SK-N-SH (cell line): ENCODE measurements at regions not wholly inside any gene's neighbourhood (a gene's known extent, or its start where the extent isn't known, plus 50 kb on each side); places are given as distances from the start of the nearest gene placed in this dataset.

Experiments used
- CTCF ChIA-PET: fragments of 300-600, 350-600 bp; formaldehyde crosslinking; extraction: SDS; loops from one replicate; lab custom pipeline; 2021; lab: Yijun Ruan, JAX
- POLR2A ChIA-PET: fragments of 350-600 bp; sonication (Branson Sonifier 250); formaldehyde crosslinking; extraction: SDS; loops from one replicate; lab custom pipeline; 2020; ENCODE audit warnings: antibody characterized with exemption, inconsistent platforms; lab: Yijun Ruan, JAX
- DNase-seq: peaks from one replicate; pipeline ENCODE4 v3.0.0; 2012
- H2AFZ ChIP-seq: fragments of 200-600 bp; sonication (generic); 2 replicates; pipeline ENCODE4 v1.8.1; 2016; ENCODE audit warnings: antibody characterized with exemption, mild to moderate bottlenecking, low read depth
- H3F3A ChIP-seq: fragments of 200-600 bp; sonication (generic); replicated peaks from 2 replicates; pipeline ENCODE3; 2016; ENCODE audit warnings: antibody characterized with exemption, mild to moderate bottlenecking; ENCODE audit not compliant: insufficient read depth
- H3K27ac ChIP-seq, 2 experiments: fragments of 200-500 bp in 1 of 2; fragments of 200-600 bp in 1 of 2; sonication (Bioruptor generic) in 1 of 2; sonication (generic), shearing (Covaris generic) in 1 of 2; 2 replicates each; pipeline versions ENCODE4 v1.5.1 to v1.6.1; 2014 to 2016; ENCODE audit warnings: low read depth in 2 of 2, inconsistent platforms in 1 of 2, low read length in 1 of 2, mild to moderate bottlenecking in 1 of 2, mixed read lengths in 1 of 2
- H3K27me3 ChIP-seq: fragments of 200-600 bp; sonication (generic), shearing (Covaris generic); 2 replicates; pipeline ENCODE4 v1.6.1; 2016; ENCODE audit warnings: mixed run types; ENCODE audit not compliant: insufficient read depth
- H3K36me3 ChIP-seq, 2 experiments: fragments of 200-500 bp in 1 of 2; fragments of 200-600 bp in 1 of 2; sonication (Bioruptor generic) in 1 of 2; sonication (generic) in 1 of 2; replicated peaks in 1 of 2; 2 replicates each; pipeline versions ENCODE3 to v1.5.1; 2014 to 2016; ENCODE audit warnings: low read length in 1 of 2, mild to moderate bottlenecking in 1 of 2; ENCODE audit not compliant: insufficient read depth in 2 of 2, control insufficient read depth in 1 of 2
- H3K4me1 ChIP-seq, 2 experiments: fragments of 200-500 bp in 1 of 2; fragments of 200-600 bp in 1 of 2; sonication (Bioruptor generic) in 1 of 2; sonication (generic), shearing (Covaris generic) in 1 of 2; 2 replicates each; pipeline versions ENCODE4 v1.5.1 to v1.6.1; 2014 to 2016; ENCODE audit warnings: low read depth in 1 of 2, low read length in 1 of 2, mixed run types in 1 of 2; ENCODE audit not compliant: insufficient read depth in 2 of 2, control insufficient read depth in 1 of 2
- H3K4me2 ChIP-seq: fragments of 200-600 bp; sonication (generic), shearing (Covaris generic); 2 replicates; pipeline ENCODE4 v1.6.1; 2017; ENCODE audit warnings: mixed run types
- H3K4me3 ChIP-seq, 2 experiments: fragments of 200-500 bp in 1 of 2; fragments of 200-600 bp in 1 of 2; sonication (Bioruptor generic) in 1 of 2; sonication (generic), shearing (Covaris generic) in 1 of 2; 2 replicates each; pipeline versions ENCODE4 v1.5.1 to v1.8.1; 2014 to 2016; ENCODE audit warnings: low read depth in 2 of 2, inconsistent platforms in 1 of 2, low read length in 1 of 2, mild to moderate bottlenecking in 1 of 2, mixed read lengths in 1 of 2, moderate library complexity in 1 of 2
- H3K79me2 ChIP-seq: fragments of 200-600 bp; sonication (generic); 2 replicates; pipeline ENCODE4 v1.8.1; 2017; ENCODE audit warnings: mild to moderate bottlenecking; ENCODE audit not compliant: insufficient read depth
- H3K9ac ChIP-seq: fragments of 200-600 bp; sonication (generic); 2 replicates; pipeline ENCODE4 v1.6.1; 2017; ENCODE audit warnings: mixed run types
- H3K9me2 ChIP-seq: fragments of 200-600 bp; sonication (generic); 2 replicates; pipeline ENCODE4 v1.6.1; 2017; ENCODE audit warnings: mixed run types
- H3K9me3 ChIP-seq: fragments of 200-600 bp; sonication (generic); 2 replicates; pipeline ENCODE4 v1.6.1; 2017; ENCODE audit warnings: mixed run types, mild to moderate bottlenecking, moderate library complexity
- H4K20me1 ChIP-seq: fragments of 200-600 bp; sonication (generic); 2 replicates; pipeline ENCODE4 v1.6.1; 2017; ENCODE audit warnings: mild to moderate bottlenecking, mixed run types; ENCODE audit not compliant: insufficient read depth
- CHD2 ChIP-seq: fragments of 150-350 bp; IDR thresholded peaks from 2 replicates; pipeline ENCODE4 v1.6.1; 2018; ENCODE audit warnings: low read length; ENCODE audit not compliant: partially characterized antibody
- EP300 ChIP-seq, 2 experiments: IDR thresholded peaks; 2 replicates each; pipeline versions ENCODE4 v1.4.0 to v1.6.1; 2012; ENCODE audit warnings: borderline replicate concordance in 1 of 2, low read depth in 1 of 2, low read length in 1 of 2
- EZH2phosphoT487 ChIP-seq: fragments of 200-600 bp; sonication (generic); IDR thresholded peaks from 2 replicates; pipeline ENCODE4 v1.6.1; 2017; ENCODE audit warnings: low read depth, mixed run types, mild to moderate bottlenecking, antibody characterized with exemption, moderate library complexity, borderline replicate concordance
- FOSL2 ChIP-seq: IDR thresholded peaks from 2 replicates; pipeline ENCODE4 v1.4.0; 2012; ENCODE audit warnings: low read depth, mild to moderate bottlenecking, moderate library complexity, borderline replicate concordance
- FOXM1 ChIP-seq: IDR thresholded peaks from 2 replicates; pipeline ENCODE4 v1.4.0; 2012; ENCODE audit warnings: low read depth, mild to moderate bottlenecking
- NFIC ChIP-seq: IDR thresholded peaks from 2 replicates; pipeline ENCODE4 v1.4.0; 2012; ENCODE audit warnings: borderline replicate concordance
- NRF1 ChIP-seq: IDR thresholded peaks from 2 replicates; pipeline ENCODE4 v1.6.1; 2012; ENCODE audit warnings: low read depth, mild to moderate bottlenecking, low read length
- SIN3A ChIP-seq: IDR thresholded peaks from 2 replicates; pipeline ENCODE4 v1.6.1; 2012; ENCODE audit warnings: low read depth, mild to moderate bottlenecking, low read length, moderate library complexity, borderline replicate concordance
- SMC3 ChIP-seq: IDR thresholded peaks from 2 replicates; pipeline ENCODE4 v1.6.1; 2012; ENCODE audit warnings: low read depth, low read length, improper control_type of control experiment
- TAF1 ChIP-seq: IDR thresholded peaks from 2 replicates; pipeline ENCODE4 v1.6.1; 2012; ENCODE audit warnings: low read depth, mild to moderate bottlenecking, low read length, moderate library complexity, borderline replicate concordance
- TEAD4 ChIP-seq: IDR thresholded peaks from 2 replicates; pipeline ENCODE4 v1.4.0; 2012; ENCODE audit warnings: mild to moderate bottlenecking, borderline replicate concordance; ENCODE audit not compliant: insufficient read depth
- YY1 ChIP-seq: IDR thresholded peaks from 2 replicates; pipeline ENCODE4 v1.4.0; 2012; ENCODE audit warnings: low read depth, mild to moderate bottlenecking
- WGBS: methylation state at CpG from one replicate; pipeline ENCODE4 v1.1.6; 2017; ENCODE audit warnings: low lambda C conversion rate; 5-methylcytosine and 5-hydroxymethylcytosine counted together
- TF ChIP-seq, protein P1 (sequence below): IDR thresholded peaks from 2 replicates; pipeline ENCODE4 v1.4.0; 2012; ENCODE audit warnings: low read depth, borderline replicate concordance
- TF ChIP-seq, protein P2 (sequence below): fragments of 150-350 bp; IDR thresholded peaks from 2 replicates; pipeline ENCODE4 v1.6.1; 2016; ENCODE audit warnings: mild to moderate bottlenecking, low read depth, low read length

DNA sequence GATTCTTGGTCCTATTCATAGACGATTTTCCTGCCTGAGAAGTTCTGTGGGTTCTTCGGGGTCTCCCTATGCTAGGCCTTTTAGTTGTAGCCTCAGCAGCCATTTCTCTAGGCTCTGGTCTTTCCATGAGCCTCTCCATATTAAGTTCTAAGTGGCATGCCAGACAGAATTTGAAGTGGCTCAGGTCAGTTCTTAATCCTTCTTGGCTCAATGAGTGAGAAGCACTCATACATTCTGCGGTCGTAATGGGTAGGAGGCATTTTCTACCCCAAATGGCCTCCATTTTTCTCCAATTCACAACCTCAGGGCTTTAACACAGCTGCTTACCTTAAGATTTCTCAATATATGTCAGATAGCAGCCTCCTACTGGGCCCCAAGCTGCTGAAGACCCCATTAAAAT lies 405.3 kb upstream of the GALNT5 start:
- 4% methylated on average over 4 of the region's 4 CpGs for WGBS
- POLR2A ChIA-PET = no interaction called here

DNA sequence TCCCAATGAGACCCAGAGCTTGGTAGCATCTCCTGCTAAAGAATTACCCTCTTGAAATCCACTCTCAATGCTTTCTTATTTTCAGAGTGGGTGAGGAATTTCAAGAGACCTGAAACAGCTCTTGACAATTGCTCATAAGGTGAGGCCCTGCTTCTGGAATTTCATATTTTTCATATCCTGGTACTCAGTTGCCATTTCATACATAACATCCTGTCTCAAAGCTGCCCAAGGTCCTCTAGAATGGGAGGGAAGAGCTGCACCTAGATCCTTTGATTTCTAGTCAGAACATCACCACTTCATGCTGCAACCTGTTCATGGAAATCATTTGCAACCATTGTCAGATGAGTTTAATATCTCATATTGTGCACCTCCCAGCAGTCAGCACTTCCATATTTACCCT lies 404.8 kb upstream of the GALNT5 start:
- no peak overlapping the region for H3K4me3 ChIP-seq
- H4K20me1 ChIP-seq = no peaks in the 10 kb centered on the region
- H2AFZ ChIP-seq = no peak overlapping the region
- H3F3A ChIP-seq = no peaks in the 10 kb centered on the region
- H3K27ac ChIP-seq = no peak overlapping the region
- H3K4me2 ChIP-seq = no peak overlapping the region
- TF ChIP-seq, protein P1, sequence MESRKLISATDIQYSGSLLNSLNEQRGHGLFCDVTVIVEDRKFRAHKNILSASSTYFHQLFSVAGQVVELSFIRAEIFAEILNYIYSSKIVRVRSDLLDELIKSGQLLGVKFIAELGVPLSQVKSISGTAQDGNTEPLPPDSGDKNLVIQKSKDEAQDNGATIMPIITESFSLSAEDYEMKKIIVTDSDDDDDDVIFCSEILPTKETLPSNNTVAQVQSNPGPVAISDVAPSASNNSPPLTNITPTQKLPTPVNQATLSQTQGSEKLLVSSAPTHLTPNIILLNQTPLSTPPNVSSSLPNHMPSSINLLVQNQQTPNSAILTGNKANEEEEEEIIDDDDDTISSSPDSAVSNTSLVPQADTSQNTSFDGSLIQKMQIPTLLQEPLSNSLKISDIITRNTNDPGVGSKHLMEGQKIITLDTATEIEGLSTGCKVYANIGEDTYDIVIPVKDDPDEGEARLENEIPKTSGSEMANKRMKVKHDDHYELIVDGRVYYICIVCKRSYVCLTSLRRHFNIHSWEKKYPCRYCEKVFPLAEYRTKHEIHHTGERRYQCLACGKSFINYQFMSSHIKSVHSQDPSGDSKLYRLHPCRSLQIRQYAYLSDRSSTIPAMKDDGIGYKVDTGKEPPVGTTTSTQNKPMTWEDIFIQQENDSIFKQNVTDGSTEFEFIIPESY = no peak
- no peak for TF ChIP-seq NFIC
- no peak for TF ChIP-seq TAF1
- no peak for TF ChIP-seq EZH2phosphoT487
- TF ChIP-seq, all 33 proteins: peak for 0
- H3K79me2 ChIP-seq = no peaks in the 10 kb centered on the region
- no peaks in the 10 kb centered on the region for H3K9me3 ChIP-seq
- H3K27me3 ChIP-seq = no peaks in the 10 kb centered on the region; the same call in 1 of the 2 replicates
- DNase-seq = no peak
- POLR2A ChIA-PET = no interaction called here
- no peak overlapping the region for H3K9ac ChIP-seq
- H3K36me3 ChIP-seq = no peaks in the 10 kb centered on the region
- CTCF ChIA-PET = no interaction called here
- no peaks in the 10 kb centered on the region for H3K9me2 ChIP-seq
- H3K4me1 ChIP-seq = no peaks in the 10 kb centered on the region

More for the DNA sequence above, 405.3 kb upstream of the GALNT5 start:
- TF ChIP-seq, protein P2, sequence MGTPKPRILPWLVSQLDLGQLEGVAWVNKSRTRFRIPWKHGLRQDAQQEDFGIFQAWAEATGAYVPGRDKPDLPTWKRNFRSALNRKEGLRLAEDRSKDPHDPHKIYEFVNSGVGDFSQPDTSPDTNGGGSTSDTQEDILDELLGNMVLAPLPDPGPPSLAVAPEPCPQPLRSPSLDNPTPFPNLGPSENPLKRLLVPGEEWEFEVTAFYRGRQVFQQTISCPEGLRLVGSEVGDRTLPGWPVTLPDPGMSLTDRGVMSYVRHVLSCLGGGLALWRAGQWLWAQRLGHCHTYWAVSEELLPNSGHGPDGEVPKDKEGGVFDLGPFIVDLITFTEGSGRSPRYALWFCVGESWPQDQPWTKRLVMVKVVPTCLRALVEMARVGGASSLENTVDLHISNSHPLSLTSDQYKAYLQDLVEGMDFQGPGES = no peak
- no peak for TF ChIP-seq TEAD4
- no peak for TF ChIP-seq NRF1
- no peak for TF ChIP-seq FOXM1
- no peak for TF ChIP-seq SMC3
- TF ChIP-seq FOSL2 = no peak
- no peak for TF ChIP-seq YY1
- TF ChIP-seq, protein P1 = no peak
- TF ChIP-seq CHD2 = no peak
- no peak for TF ChIP-seq EP300 (IDR thresholded peaks at IDR 0.05; ENCODE audit: borderline replicate concordance in 1 of 2, low read depth in 1 of 2, low read length in 1 of 2)
- no peak for TF ChIP-seq SIN3A
- TF ChIP-seq, all 33 proteins: peak for 0
- CTCF ChIA-PET = no interaction called here
- no peaks in the 10 kb centered on the region for H3F3A ChIP-seq
- no peak overlapping the region for H3K4me2 ChIP-seq
- no peaks in the 10 kb centered on the region for H4K20me1 ChIP-seq
- no peaks in the 10 kb centered on the region for H3K36me3 ChIP-seq
- no peaks in the 10 kb centered on the region for H3K79me2 ChIP-seq
- H3K4me1 ChIP-seq = no peaks in the 10 kb centered on the region
- no peak overlapping the region for H3K4me3 ChIP-seq
- H3K9me2 ChIP-seq = no peaks in the 10 kb centered on the region
- H3K9me3 ChIP-seq = no peaks in the 10 kb centered on the region
- DNase-seq = no peak
- no peak overlapping the region for H3K27ac ChIP-seq
- no peaks in the 10 kb centered on the region; the same call in 1 of the 2 replicates for H3K27me3 ChIP-seq
- no peak overlapping the region for H2AFZ ChIP-seq
- H3K9ac ChIP-seq = no peak overlapping the region
